Tibial nerve (tissue), 4 donors: ENCODE measurements at regions not wholly inside any gene's neighbourhood (a gene's known extent, or its start where the extent isn't known, plus 50 kb on each side); places are given as distances from the start of the nearest gene placed in this dataset.

Source experiments
- DNase-seq, 2 donors: peaks; one replicate each; pipeline ENCODE4 v3.0.0-alpha.2; 2019; ENCODE audit warnings: low spot score in 2 of 2
- H3K27ac ChIP-seq, 4 donors: fragments of 200-600 bp; sonication (generic) in 3 of 4; one replicate each; pipeline ENCODE4 v1.5.1; 2017 to 2019; ENCODE audit warnings: mild to moderate bottlenecking in 1 of 4
- H3K27me3 ChIP-seq, 2 donors: fragments of 200-600 bp; sonication (generic) in 1 of 2; one replicate each; pipeline versions ENCODE4 v1.5.1 to v1.6.0; 2017 to 2019
- H3K36me3 ChIP-seq, 3 donors: fragments of 200-600 bp; sonication (generic); one replicate each; pipeline ENCODE4 v1.5.1; 2018 to 2019
- H3K4me1 ChIP-seq, 4 donors: fragments of 200-600 bp; sonication (generic) in 3 of 4; one replicate each; pipeline ENCODE4 v1.5.1; 2017 to 2019
- H3K4me3 ChIP-seq, 4 donors: fragments of 200-600 bp; sonication (generic) in 3 of 4; one replicate each; pipeline ENCODE4 v1.5.1; 2017 to 2019; ENCODE audit warnings: mild to moderate bottlenecking in 1 of 4, moderate library complexity in 1 of 4
- H3K9me3 ChIP-seq, 4 donors: fragments of 200-600 bp; sonication (generic) in 3 of 4; one replicate each; pipeline ENCODE4 v1.5.1; 2017 to 2019
- EP300 ChIP-seq, 2 donors: sonication (generic); formaldehyde crosslinking; IDR thresholded peaks; one replicate each; pipeline ENCODE4 v1.6.1; 2017; ENCODE audit warnings: antibody characterized with exemption in 2 of 2, mild to moderate bottlenecking in 1 of 2
- POLR2A ChIP-seq, 2 donors: fragments of 450-650 bp; IDR thresholded peaks; one replicate each; pipeline ENCODE4 v1.6.1; 2017; ENCODE audit warnings: antibody characterized with exemption in 2 of 2, mild to moderate bottlenecking in 2 of 2, moderate library complexity in 2 of 2
- WGBS, 2 donors: methylation state at CpG; one replicate each; pipeline ENCODE4 v1.1.5; 2018; 5-methylcytosine and 5-hydroxymethylcytosine counted together
- TF ChIP-seq, protein P1 (sequence below), 5 experiments: fragments of 200-600 bp in 3 of 5; fragments of 450-650 bp in 2 of 5; sonication (generic) in 3 of 5; IDR thresholded peaks; one replicate each; pipeline ENCODE4 v1.5.1; 2016 to 2019; ENCODE audit warnings: antibody characterized with exemption in 5 of 5, mild to moderate bottlenecking in 3 of 5, moderate library complexity in 2 of 5

DNA sequence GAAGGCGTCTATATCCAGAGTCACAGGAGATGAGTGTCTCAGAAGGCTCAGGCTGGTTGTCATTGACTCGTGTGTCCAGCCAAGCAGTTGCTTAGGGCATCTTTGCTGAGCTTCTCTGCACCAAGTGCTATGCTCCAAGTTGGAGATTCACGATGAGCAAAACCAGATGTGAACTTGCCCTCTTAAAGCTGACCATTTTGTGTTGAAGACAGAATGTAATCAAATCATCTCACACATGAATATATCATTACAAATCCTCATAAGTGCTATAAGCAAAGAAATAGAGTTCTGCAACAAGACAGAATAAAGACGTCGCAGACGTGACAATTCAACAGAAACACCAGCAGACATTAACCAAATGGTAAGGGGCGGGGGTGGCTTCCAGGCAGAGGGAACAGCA, 103.9 kb downstream of the ALDH8A1 start:
- Histone ChIP-seq H3K4me1 (no peaks in the 10 kb centered on the region), H3K4me3 (no peak overlapping the region), H3K27me3 (no peaks in the 10 kb centered on the region), H3K9me3 (no peaks in the 10 kb centered on the region), H3K27ac (no peak overlapping the region), H3K36me3 (no peaks in the 10 kb centered on the region)
- TF ChIP-seq, protein P1, sequence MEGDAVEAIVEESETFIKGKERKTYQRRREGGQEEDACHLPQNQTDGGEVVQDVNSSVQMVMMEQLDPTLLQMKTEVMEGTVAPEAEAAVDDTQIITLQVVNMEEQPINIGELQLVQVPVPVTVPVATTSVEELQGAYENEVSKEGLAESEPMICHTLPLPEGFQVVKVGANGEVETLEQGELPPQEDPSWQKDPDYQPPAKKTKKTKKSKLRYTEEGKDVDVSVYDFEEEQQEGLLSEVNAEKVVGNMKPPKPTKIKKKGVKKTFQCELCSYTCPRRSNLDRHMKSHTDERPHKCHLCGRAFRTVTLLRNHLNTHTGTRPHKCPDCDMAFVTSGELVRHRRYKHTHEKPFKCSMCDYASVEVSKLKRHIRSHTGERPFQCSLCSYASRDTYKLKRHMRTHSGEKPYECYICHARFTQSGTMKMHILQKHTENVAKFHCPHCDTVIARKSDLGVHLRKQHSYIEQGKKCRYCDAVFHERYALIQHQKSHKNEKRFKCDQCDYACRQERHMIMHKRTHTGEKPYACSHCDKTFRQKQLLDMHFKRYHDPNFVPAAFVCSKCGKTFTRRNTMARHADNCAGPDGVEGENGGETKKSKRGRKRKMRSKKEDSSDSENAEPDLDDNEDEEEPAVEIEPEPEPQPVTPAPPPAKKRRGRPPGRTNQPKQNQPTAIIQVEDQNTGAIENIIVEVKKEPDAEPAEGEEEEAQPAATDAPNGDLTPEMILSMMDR (IDR thresholded peaks at IDR 0.05): no peak
- TF ChIP-seq POLR2A (IDR thresholded peaks at IDR 0.05) (no peak), EP300 (IDR thresholded peaks at IDR 0.05) (no peak)
- no peak for DNase-seq
- 70 to 73% methylated on average over 7 of the region's 7 CpGs for WGBS, 2 donors

DNA sequence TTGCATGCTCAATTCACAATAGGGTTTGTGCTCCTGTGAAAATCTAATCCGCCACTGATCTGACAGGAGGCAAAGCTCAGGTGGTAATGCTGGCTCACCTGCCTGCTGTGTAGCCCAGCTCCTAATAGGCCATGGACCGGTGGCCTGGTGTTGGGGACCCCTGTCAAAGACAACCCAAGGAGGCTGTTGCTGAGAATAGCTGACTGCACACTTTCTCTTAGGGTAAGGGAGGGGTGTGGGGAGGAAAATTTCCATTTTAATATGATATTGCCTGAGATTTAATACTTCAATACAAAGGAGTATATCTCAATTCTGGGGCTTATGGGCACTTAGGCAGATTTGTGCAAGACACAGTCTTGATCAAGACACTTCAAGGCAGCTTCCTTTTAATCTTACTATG, 105.8 kb downstream of the ALDH8A1 start:
- TF ChIP-seq EP300 (IDR thresholded peaks at IDR 0.05): no peak
- TF ChIP-seq, protein P1 (IDR thresholded peaks at IDR 0.05): no peak
- no peak for TF ChIP-seq POLR2A (IDR thresholded peaks at IDR 0.05)
- Histone ChIP-seq H3K9me3 (no peaks in the 10 kb centered on the region), H3K4me3 (no peak overlapping the region), H3K27me3 (no peaks in the 10 kb centered on the region), H3K36me3 (no peaks in the 10 kb centered on the region), H3K4me1 (no peaks in the 10 kb centered on the region), H3K27ac (no peak overlapping the region)
- no peak for DNase-seq
- 98 to 100% methylated on average over 2 of the region's 2 CpGs for WGBS, 2 donors

DNA sequence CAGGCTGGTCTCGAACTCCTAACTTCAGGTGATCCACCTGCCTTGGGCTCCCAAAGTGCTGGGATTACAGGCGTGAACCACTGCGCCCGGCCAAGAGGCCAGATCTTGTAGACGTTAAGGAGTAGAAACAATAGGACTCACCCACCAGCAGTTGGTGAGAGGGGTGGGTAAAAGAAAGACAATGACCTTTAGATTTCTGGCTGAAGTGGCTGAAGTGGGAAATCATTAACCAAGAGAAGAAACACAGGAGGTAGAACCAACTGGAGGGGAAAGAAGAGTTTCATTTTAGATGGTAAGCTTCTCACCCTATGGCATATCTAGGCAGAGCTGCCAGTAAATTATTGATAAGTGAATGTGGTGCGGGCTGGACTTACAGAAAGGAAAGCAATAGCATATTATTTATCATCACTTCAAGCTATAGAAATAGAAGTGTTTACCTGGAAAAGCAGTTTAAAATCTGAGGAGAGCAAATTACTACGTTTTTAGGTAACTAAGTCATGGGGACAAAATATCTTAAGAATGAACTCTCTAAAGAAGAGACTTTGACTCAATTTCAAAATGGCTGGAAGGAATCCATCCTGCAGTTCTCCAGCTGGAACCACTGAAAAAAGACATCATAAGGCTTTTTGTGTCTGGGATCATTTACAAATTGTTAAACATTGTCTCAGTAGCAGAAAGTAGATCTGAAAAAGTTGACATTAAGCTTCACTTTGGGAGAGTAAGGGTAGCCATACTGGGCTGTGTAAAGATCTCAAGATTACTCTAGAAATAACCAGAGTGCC, 109.6 kb downstream of the ALDH8A1 start:
- Histone ChIP-seq H3K4me3 (no peak overlapping the region), H3K9me3 (no peaks in the 10 kb centered on the region), H3K36me3 (no peaks in the 10 kb centered on the region), H3K4me1 (peaks cover 0 to 17% (median 0%) of the 10 kb centered on the region in 4 donors), H3K27ac (no peak overlapping the region), H3K27me3 (no peaks in the 10 kb centered on the region)
- DNase-seq: no peak
- TF ChIP-seq, protein P1 (IDR thresholded peaks at IDR 0.05): no peak
- TF ChIP-seq POLR2A (IDR thresholded peaks at IDR 0.05) (no peak), EP300 (IDR thresholded peaks at IDR 0.05) (no peak)
- WGBS, 2 donors: 79 to 83% methylated on average over 7 of the region's 7 CpGs

DNA sequence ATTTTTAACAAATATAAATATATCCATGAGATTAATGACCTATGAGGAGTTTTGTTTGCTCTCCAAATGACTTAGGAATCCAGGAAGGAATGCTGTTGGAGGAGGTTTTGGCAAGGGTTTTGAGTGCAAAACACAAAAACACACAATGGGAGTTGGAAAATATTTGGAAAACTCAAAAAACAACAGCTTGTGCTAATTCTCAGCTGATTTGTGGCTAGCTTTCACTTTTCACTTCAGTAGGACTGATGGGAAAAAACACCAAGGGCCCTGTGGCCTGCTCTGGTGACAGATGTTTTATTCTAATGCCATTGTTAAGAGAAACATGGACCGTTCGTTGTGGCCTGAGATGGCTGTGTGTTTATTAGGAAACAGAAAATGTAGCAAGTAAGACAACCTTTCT, 113.9 kb downstream of the ALDH8A1 start:
- Histone ChIP-seq H3K27ac (peak overlapping the region in 2 of 4 donors; percentile 54 to 64), H3K36me3 (no peaks in the 10 kb centered on the region), H3K4me3 (no peak overlapping the region), H3K27me3 (no peaks in the 10 kb centered on the region), H3K4me1 (peaks cover 0 to 17% (median 0%) of the 10 kb centered on the region in 4 donors), H3K9me3 (no peaks in the 10 kb centered on the region)
- TF ChIP-seq, protein P1 (IDR thresholded peaks at IDR 0.05): no peak
- TF ChIP-seq EP300 (IDR thresholded peaks at IDR 0.05): no peak
- no peak for DNase-seq
- 18 to 24% methylated on average over 2 of the region's 2 CpGs for WGBS, 2 donors

DNA sequence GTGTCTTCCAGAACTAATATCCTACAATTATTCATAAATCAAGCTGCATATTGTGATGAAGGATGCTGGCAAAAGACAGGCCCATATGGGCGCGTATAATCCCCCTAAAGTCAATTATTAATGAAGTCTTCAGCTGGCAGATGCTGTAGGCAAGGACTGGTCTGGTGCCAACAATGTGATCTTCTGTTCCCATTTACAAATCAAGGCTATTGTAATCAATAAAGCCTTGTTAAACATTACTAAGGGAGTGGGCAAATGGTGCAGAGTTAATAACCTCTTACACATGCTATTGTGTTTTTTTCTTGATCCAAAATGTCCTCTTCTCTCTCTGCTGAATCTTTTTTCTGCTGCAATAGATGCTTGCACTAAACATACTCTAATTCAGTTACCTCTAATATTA, 119.0 kb downstream of the ALDH8A1 start:
- WGBS, 2 donors: 46 to 54% methylated on average over 2 of the region's 2 CpGs
- no peaks in the 10 kb centered on the region for H3K36me3 ChIP-seq
- no peak overlapping the region for H3K4me3 ChIP-seq
- no peak for DNase-seq
- H3K9me3 ChIP-seq: no peaks in the 10 kb centered on the region
- H3K27ac ChIP-seq: no peak overlapping the region
- peaks cover 0 to 10% (median 0%) of the 10 kb centered on the region in 4 donors for H3K4me1 ChIP-seq
- no peak for TF ChIP-seq POLR2A (IDR thresholded peaks at IDR 0.05)
- no peak for TF ChIP-seq EP300 (IDR thresholded peaks at IDR 0.05)
- TF ChIP-seq, protein P1 (IDR thresholded peaks at IDR 0.05): no peak
- no peaks in the 10 kb centered on the region for H3K27me3 ChIP-seq
